GM12878 (cell line): ENCODE measurements at regions not wholly inside any gene's neighbourhood (a gene's known extent, or its start where the extent isn't known, plus 50 kb on each side); places are given as distances from the start of the nearest gene placed in this dataset.

Source experiments
- ATAC-seq: fragments of 200-7000 bp; cut with Tn5 transposase; 3 replicates; pipeline ENCODE4 v1.9.1; 2020; ENCODE audit warnings: mild to moderate bottlenecking, moderate library complexity
- BruUV-seq: library from RNA; stranded (reverse); fragments of 400-500 nt; replicated peaks from 2 replicates; lab custom pipeline; 2021; lab: Mats Ljungman, UMichigan
- CTCF ChIA-PET: fragments of 300-600 bp; sonication (Branson Sonifier 250); formaldehyde crosslinking; extraction: SDS; loops from one replicate; lab custom pipeline; 2021; ENCODE audit warnings: inconsistent platforms; lab: Yijun Ruan, JAX
- POLR2A ChIA-PET: fragments of 350-600 bp; formaldehyde crosslinking; extraction: SDS; loops from one replicate; lab custom pipeline; 2021; ENCODE audit warnings: inconsistent platforms; lab: Charles Lee
- RAD21 ChIA-PET: fragments of 300-600 bp; sonication (Branson Sonifier 250); formaldehyde crosslinking; loops from one replicate; lab custom pipeline; 2023; ENCODE audit warnings: antibody characterized with exemption; ENCODE audit not compliant: unreplicated experiment; lab: Charles Lee
- SMC1A ChIA-PET: fragments of 300-600 bp; sonication (Branson Sonifier 250); formaldehyde crosslinking; loops from one replicate; lab custom pipeline; 2023; ENCODE audit not compliant: unreplicated experiment, uncharacterized antibody; lab: Charles Lee
- DNase-seq: peaks from one replicate; pipeline ENCODE4 v3.0.0-alpha.2; 2011; ENCODE audit warnings: low read depth, low spot score
- FAIRE-seq: peaks from 3 replicates; lab custom pipeline; 2011; peaks lifted over from hg19 to GRCh38; lab: Jason Lieb, UNC
- H2AFZ ChIP-seq: 2 replicates; pipeline ENCODE4 v1.6.0; 2011; ENCODE audit warnings: low read depth, low read length, control low read depth; ENCODE audit not compliant: control insufficient read depth
- H3K27ac ChIP-seq: 2 replicates; pipeline ENCODE4 v1.5.1; 2011; ENCODE audit warnings: control low read depth; ENCODE audit not compliant: control insufficient read depth, insufficient read depth
- H3K27me3 ChIP-seq, 2 experiments: replicated peaks in 1 of 2; 2 replicates each; pipeline versions ENCODE4 v1.6.0 to v1.6.1; 2011; ENCODE audit warnings: low read length in 1 of 2; ENCODE audit not compliant: control insufficient read depth in 2 of 2, insufficient read depth in 2 of 2
- H3K36me3 ChIP-seq, 2 experiments: 2 replicates each; pipeline ENCODE4 v1.5.1; 2011; ENCODE audit warnings: low read length in 1 of 2; ENCODE audit not compliant: control insufficient read depth in 2 of 2, insufficient read depth in 2 of 2
- H3K4me1 ChIP-seq: 2 replicates; pipeline ENCODE4 v1.6.1; 2011; ENCODE audit warnings: mild to moderate bottlenecking, low read length, moderate library complexity, mixed read lengths; ENCODE audit not compliant: control insufficient read depth, insufficient read depth
- H3K4me2 ChIP-seq: 2 replicates; pipeline ENCODE4 v1.6.0; 2011; ENCODE audit warnings: control low read depth; ENCODE audit not compliant: control insufficient read depth, insufficient read depth
- H3K4me3 ChIP-seq: fragments of 200-600 bp; sonication (generic); 2 replicates; pipeline ENCODE4 v1.5.1; 2016
- H3K79me2 ChIP-seq: 2 replicates; pipeline ENCODE4 v1.6.0; 2011; ENCODE audit warnings: low read length; ENCODE audit not compliant: control insufficient read depth, insufficient read depth
- H3K9ac ChIP-seq: 2 replicates; pipeline ENCODE4 v1.8.0; 2011; ENCODE audit warnings: low read length, control low read depth, mixed read lengths; ENCODE audit not compliant: control insufficient read depth, insufficient read depth
- H3K9me3 ChIP-seq: replicated peaks from 3 replicates; pipeline ENCODE4 v1.5.1; 2011; ENCODE audit warnings: mild to moderate bottlenecking, low read length; ENCODE audit not compliant: control insufficient read depth, insufficient read depth
- H4K20me1 ChIP-seq: 2 replicates; pipeline ENCODE4 v1.6.0; 2011; ENCODE audit not compliant: control insufficient read depth, insufficient read depth
- FOS ChIP-seq: IDR thresholded peaks from 3 replicates; pipeline ENCODE4 v1.6.1; 2011; ENCODE audit warnings: borderline replicate concordance; ENCODE audit not compliant: insufficient read length; ENCODE audit errors: extremely low read depth
- JUNB ChIP-seq: IDR thresholded peaks from 2 replicates; pipeline ENCODE4 v1.6.1; 2016; ENCODE audit warnings: antibody characterized with exemption, mild to moderate bottlenecking
- ZNF384 ChIP-seq: IDR thresholded peaks from 2 replicates; pipeline ENCODE4 v1.6.1; 2012; ENCODE audit warnings: low read depth, mild to moderate bottlenecking, low read length, improper control_type of control experiment, borderline replicate concordance
- WGBS: methylation state at CpG from one replicate; pipeline ENCODE4 v1.1.6; 2016; ENCODE audit warnings: low lambda C conversion rate; ENCODE audit not compliant: insufficient replicate concordance, insufficient coverage; ENCODE audit errors: missing lambda C conversion rate; 5-methylcytosine and 5-hydroxymethylcytosine counted together
- in situ Hi-C: fragments of 300-500 bp; cut with MboI; formaldehyde crosslinking; loops from 9 replicates; pipeline ENCODE4 v1.14.3; 2018; ENCODE audit warnings: mixed read lengths
- intact Hi-C: fragments of 100-400 bp; cut with micrococcal nuclease; formaldehyde crosslinking; loops from one replicate; pipeline ENCODE4 v1.14.2; 2022; ENCODE audit not compliant: unreplicated experiment
- TF ChIP-seq, protein P1 (sequence below): fragments of 450-650 bp; IDR thresholded peaks from 2 replicates; pipeline ENCODE4 v1.6.1; 2016; ENCODE audit warnings: mild to moderate bottlenecking, moderate library complexity, borderline replicate concordance

DNA sequence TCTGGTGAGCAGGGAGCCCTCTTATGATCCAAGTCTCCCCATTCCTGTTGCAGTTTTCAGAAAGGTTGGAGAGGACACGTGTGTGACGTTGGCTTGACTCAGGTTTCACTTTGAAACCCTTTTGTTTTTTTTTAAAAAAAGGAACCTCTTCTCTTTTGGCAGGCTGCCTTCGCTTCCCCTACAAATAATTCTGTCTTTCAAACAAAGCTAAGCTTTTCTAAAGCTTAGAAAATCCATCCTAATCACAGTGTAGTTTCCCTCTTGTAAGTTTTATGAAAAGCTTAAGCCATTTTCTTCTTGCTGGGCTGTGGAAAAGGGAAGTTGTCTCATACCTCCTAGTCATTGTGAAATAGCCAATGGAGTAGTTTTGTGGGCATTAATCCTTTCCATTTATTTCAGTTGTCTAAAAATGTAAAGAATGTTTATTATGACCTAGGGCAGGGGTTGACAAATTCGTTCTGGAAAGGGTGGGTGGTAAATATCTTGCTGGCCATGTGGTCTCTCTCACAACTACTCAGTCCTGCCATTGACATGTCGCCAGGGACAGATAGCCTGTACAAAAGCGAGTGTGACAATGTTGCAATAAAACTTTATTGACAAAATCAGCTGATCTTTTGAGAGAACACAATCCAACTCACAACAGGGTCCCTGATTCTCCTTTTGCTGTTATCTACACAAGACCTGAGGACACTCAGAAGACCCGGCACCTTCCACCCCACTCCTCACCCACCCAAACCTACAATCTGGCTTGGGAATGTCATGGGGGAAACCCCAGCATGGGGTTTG is 878.8 kb downstream of the RNF144A start:
- Histone ChIP-seq H3K27ac (no peak overlapping the region; the same call in 1 of the 2 replicates), H3K36me3 (no peaks in the 10 kb centered on the region), H3K4me3 (no peak overlapping the region), H3K4me1 (no peaks in the 10 kb centered on the region), H3K79me2 (no peaks in the 10 kb centered on the region), H3K9ac (no peak overlapping the region), H4K20me1 (no peaks in the 10 kb centered on the region), H3K4me2 (peak overlapping the region; percentile 22; the same call in 1 of the 2 replicates), H3K27me3 (no peaks in the 10 kb centered on the region), H2AFZ (peak overlapping the region; percentile 15; the same call in 1 of the 2 replicates), H3K9me3 (peaks cover 12% of the 10 kb centered on the region; the same call in 2 of the 3 replicates)
- peak; percentile 65 for FAIRE-seq
- ChIA-PET RAD21 (interaction anchor here (0.9 to 1.1 kb wide), 2 partner anchors 19 to 22 kb away, joined by 3 read pairs; no protein-coding TSS in a partner anchor), SMC1A (interaction anchor here (0.8 to 1.4 kb wide), 6 partner anchors 11 to 284 kb away, joined by 3 to 4 read pairs (median 4); no protein-coding TSS in a partner anchor), CTCF (interaction anchor here (0.6 to 1.1 kb wide), 2 partner anchors 8 to 175 kb away, joined by 3 read pairs; no protein-coding TSS in a partner anchor), POLR2A (interaction anchor here (0.5 to 1.3 kb wide), 2 partner anchors 18 to 1209 kb away, joined by 3 read pairs; no protein-coding TSS in a partner anchor)
- in situ Hi-C loops, result no loop called here
- WGBS, result 26% methylated on average over 7 of the region's 7 CpGs
- peak; percentile 49 for ATAC-seq
- intact Hi-C loops, result no loop called here
- no TSS peak for BruUV-seq
- DNase-seq, result no peak
- TF ChIP-seq JUNB, result 0 out of 2 replicates have a peak, but pooled peaks have one; percentile 10
- TF ChIP-seq, protein P1, sequence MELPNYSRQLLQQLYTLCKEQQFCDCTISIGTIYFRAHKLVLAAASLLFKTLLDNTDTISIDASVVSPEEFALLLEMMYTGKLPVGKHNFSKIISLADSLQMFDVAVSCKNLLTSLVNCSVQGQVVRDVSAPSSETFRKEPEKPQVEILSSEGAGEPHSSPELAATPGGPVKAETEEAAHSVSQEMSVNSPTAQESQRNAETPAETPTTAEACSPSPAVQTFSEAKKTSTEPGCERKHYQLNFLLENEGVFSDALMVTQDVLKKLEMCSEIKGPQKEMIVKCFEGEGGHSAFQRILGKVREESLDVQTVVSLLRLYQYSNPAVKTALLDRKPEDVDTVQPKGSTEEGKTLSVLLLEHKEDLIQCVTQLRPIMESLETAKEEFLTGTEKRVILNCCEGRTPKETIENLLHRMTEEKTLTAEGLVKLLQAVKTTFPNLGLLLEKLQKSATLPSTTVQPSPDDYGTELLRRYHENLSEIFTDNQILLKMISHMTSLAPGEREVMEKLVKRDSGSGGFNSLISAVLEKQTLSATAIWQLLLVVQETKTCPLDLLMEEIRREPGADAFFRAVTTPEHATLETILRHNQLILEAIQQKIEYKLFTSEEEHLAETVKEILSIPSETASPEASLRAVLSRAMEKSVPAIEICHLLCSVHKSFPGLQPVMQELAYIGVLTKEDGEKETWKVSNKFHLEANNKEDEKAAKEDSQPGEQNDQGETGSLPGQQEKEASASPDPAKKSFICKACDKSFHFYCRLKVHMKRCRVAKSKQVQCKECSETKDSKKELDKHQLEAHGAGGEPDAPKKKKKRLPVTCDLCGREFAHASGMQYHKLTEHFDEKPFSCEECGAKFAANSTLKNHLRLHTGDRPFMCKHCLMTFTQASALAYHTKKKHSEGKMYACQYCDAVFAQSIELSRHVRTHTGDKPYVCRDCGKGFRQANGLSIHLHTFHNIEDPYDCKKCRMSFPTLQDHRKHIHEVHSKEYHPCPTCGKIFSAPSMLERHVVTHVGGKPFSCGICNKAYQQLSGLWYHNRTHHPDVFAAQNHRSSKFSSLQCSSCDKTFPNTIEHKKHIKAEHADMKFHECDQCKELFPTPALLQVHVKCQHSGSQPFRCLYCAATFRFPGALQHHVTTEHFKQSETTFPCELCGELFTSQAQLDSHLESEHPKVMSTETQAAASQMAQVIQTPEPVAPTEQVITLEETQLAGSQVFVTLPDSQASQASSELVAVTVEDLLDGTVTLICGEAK, result peak; percentile 89
- TF ChIP-seq FOS, result no peak
- TF ChIP-seq ZNF384, result peak; percentile 44; the same call in 1 of the 2 replicates
